ENCODE measurements at regions not wholly inside any gene's neighbourhood (a gene's known extent, or its start where the extent isn't known, plus 50 kb on each side); places are given as distances from the start of the nearest gene placed in this dataset.

- no peak for DNase-seq (ENCODE audit: low read depth in 3 of 3, low spot score in 1 of 3)
Observed at GRCh38 chr2:199136242-199136641, 321.5 kb downstream of the SATB2 start.

DNA sequence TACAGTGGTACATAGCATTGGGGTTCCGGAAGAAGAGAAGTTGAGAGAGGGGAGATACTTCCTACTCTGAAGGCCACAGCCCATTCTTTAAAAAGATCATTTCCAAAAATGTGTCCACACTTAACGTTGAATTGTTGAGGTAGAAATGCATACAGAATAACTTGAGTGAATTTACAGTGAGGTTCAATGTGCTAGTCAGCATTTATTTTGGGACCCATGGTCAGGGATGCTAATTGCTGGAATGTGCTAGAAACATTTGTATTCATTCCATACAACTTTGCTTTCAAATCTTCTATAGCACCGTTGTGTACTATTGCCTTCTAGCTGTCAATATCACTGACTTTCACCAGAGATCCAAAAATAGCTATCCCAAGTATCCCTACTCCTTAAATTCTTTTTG lies 325.9 kb downstream of the SATB2 start:
- DNase-seq (ENCODE audit: low read depth in 3 of 3, low spot score in 1 of 3), result no peak

DNA sequence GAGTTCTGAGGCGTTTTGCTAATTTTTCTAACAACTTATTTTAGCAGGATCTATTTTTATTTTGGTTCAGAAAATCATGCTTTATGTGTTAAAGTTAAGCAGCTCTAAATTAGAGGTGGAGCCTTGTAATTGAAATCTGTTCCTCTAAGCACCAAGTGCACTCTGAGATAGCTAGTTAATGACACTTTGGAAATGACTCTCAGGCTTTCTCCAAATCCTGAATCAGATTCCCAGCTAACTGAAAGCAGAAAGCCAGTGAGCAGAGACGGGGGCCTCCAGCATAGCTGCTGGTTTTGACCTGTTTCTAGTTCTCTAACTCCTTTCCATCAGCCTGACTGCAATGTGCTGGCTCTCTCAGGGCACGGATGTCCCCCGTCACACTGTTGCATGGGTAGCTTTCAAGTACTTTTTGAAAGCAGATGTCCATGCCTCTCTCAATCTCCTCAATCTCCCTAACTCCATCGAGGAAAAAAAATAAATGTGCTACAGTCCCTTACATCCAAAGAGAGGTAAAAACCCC lies 326.5 kb downstream of the SATB2 start:
- DNase-seq (ENCODE audit: low read depth in 3 of 3, low spot score in 1 of 3), result no peak

GRCh38 chr2:199130501-199130900 lies 327.2 kb downstream of the SATB2 start:
- DNase-seq (ENCODE audit: low read depth in 3 of 3, low spot score in 1 of 3), result no peak

- no peak for DNase-seq (ENCODE audit: low read depth in 3 of 3, low spot score in 1 of 3)
Observed at GRCh38 chr2:199128476-199129229, 329.1 kb downstream of the SATB2 start.

DNA sequence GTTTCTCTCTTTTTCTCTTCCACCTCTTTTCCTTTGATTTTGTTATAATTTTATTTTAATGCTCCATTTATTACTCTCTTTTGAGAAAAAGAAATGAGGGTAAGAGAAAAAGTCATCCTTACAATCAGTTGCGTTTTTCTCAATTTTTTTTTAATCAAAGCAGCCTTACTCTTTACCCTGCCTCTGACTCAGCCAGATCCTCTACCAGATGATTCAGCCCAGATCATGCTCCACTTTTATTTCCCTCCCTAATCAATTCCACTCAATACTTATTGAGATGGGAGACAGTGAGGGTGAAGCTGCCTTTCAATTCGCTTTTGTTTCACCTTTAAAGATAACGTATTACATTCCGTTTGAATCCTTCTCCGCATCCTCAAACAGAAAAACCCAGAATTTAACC lies 337.9 kb downstream of the SATB2 start:
- DNase-seq (ENCODE audit: low read depth in 3 of 3, low spot score in 1 of 3), result no peak

GRCh38 chr2:199118673-199119112 lies 339.0 kb downstream of the SATB2 start:
- no peak for DNase-seq (ENCODE audit: low read depth in 3 of 3, low spot score in 1 of 3)

GRCh38 chr2:199115169-199115568 lies 342.6 kb downstream of the SATB2 start:
- DNase-seq (ENCODE audit: low read depth in 3 of 3, low spot score in 1 of 3), result no peak

DNA sequence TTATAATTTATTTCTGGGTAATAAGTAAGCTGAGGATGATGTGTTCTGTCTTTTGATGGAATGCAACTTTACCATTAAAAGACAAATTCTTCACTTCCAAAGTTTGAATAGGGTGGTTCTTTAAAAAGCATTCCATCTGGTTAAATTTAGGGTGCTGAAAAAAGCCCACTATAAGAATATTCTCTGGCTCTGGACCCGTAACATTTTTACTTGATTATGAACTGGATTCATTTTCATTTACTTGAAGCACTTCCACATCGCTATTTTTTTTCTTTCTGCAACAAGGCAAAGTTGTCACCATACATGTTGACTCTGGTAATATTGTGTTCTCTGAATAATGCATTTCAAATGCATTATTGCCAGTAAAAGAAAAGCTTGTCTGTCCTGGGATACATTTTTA lies 344.6 kb downstream of the SATB2 start:
- no peak for DNase-seq (ENCODE audit: low read depth in 3 of 3, low spot score in 1 of 3)

DNA sequence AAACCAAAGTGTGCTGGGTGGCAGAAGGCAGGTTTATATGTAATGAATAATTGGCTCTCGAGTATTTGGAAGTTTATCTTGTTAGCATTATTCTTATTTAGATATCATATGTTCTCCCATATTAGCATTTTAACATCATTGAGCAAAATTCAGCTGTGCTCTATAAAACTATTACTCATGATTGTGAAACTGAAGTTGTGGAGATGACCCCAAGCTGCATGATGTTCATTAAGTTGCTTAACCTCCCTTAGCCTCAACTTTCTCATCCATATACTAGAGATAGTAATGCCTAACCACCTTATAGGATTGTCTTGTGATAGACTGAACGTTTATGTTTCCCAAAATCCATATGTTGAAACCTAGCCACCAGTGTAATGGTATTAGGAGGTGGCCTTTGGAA lies 346.3 kb downstream of the SATB2 start:
- no peak for DNase-seq (ENCODE audit: low read depth in 3 of 3, low spot score in 1 of 3)

DNA sequence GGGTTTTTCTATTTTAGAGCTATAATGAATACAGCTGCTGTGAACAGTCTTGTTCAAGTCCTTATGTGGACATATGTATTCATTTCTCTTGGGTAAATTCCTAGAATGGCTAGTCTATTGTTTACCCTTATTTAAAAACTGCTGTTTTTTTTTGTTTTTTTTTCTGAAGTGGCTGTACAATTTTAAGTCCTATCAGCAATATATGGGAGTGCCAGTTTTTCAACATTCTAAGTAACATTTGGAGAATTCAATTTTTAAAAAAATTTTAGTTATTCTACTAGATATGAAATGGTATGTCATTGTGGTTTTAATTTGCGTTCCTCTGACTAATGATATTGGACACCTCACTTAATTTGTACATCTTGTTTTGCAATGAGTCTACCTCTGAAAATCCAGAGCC lies 349.7 kb downstream of the SATB2 start:
- no peak for DNase-seq (ENCODE audit: low read depth in 3 of 3, low spot score in 1 of 3)

- DNase-seq (ENCODE audit: low read depth in 3 of 3, low spot score in 1 of 3), result no peak
Observed at GRCh38 chr2:199105826-199106225, 351.9 kb downstream of the SATB2 start.

DNA sequence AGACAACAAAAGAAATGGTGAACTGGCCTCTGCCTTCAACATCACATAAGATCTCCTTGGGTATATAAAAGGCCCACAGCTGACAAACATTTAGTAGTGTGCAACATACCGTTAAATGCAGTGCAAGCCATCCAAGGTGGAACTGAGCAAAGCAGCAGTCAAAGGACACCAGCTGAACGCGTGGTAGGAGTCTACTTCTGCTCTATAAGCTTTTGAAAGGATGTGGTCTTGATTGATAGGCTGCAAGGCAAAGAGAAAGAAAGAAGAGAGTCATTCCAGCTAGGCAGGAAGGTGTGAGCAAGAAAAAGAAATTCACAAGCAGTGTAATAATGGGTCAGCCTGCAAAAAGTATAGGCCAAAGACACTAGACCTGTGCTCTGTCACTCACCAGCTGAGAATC lies 356.3 kb downstream of the SATB2 start:
- no peak for DNase-seq (ENCODE audit: low read depth in 3 of 3, low spot score in 1 of 3)

- no peak for DNase-seq (ENCODE audit: low read depth in 3 of 3, low spot score in 1 of 3)
Observed at GRCh38 chr2:199100326-199101110, 357.2 kb downstream of the SATB2 start.

DNA sequence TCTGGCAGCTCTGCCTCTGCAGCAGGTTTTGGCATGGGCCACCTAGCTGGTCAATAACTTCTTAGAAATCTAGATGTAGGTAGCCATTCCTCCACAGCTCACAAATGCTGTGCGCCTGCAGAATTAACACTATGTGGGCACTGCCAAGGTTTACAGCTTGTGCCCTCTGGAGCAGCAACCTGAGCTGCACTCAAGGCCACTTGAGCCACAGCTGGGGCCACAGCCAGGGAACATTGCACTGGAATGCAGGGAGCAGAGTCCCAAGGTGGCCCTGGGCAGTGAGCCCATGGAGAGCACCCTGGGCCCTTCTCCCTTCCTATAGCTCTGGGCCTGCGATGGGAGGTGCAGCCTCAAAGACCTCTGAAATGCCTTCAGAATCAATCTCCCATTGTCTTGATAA lies 365.3 kb downstream of the SATB2 start:
- no peak for DNase-seq (ENCODE audit: low read depth in 3 of 3, low spot score in 1 of 3)

- no peak for DNase-seq (ENCODE audit: low read depth in 3 of 3, low spot score in 1 of 3)
Observed at GRCh38 chr2:199085261-199085660, 372.5 kb downstream of the SATB2 start.

GRCh38 chr2:199070322-199070949 lies 387.3 kb downstream of the SATB2 start:
- DNase-seq (ENCODE audit: low read depth in 3 of 3, low spot score in 1 of 3), result no peak

GRCh38 chr2:199064201-199064600 lies 393.5 kb downstream of the SATB2 start:
- DNase-seq (ENCODE audit: low read depth in 3 of 3, low spot score in 1 of 3), result no peak

DNA sequence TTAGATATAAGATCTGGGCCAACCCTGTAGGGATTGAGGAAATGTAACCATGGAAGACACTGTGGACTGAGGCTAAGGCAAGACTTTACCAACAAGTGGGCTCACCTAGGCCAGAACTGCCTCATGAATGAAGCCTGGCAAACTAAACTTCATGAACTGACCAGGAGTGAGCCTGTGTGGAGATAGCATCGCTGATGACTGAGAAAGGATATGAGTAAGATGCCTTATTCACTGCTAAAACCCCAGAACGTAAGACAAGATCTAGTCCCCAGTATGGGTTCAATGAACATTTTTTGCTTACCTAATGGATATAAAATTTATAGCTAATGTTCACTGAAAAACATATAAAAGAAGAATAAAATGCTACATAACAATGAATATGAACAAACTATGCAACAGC lies 399.8 kb downstream of the SATB2 start:
- DNase-seq (ENCODE audit: low read depth in 3 of 3, low spot score in 1 of 3), result no peak

DNA sequence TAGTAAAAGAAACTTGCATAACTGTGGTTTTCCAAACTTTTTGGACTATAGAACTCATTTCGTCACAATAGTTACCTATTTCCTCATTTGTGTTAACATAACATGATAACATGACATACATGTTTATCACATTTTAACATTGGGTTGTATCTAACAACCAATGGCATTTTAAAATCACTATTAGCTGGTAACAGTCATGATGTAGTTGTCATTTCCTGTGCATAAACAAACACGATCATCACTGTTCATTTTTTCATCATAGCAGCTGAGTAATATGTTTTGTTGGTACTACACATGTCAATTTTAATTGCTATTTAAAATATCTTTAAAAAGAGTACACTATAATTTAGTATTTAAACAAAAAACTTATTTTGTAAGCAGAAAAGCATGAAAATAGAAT lies 402.4 kb downstream of the SATB2 start:
- no peak for DNase-seq (ENCODE audit: low read depth in 3 of 3, low spot score in 1 of 3)

DNA sequence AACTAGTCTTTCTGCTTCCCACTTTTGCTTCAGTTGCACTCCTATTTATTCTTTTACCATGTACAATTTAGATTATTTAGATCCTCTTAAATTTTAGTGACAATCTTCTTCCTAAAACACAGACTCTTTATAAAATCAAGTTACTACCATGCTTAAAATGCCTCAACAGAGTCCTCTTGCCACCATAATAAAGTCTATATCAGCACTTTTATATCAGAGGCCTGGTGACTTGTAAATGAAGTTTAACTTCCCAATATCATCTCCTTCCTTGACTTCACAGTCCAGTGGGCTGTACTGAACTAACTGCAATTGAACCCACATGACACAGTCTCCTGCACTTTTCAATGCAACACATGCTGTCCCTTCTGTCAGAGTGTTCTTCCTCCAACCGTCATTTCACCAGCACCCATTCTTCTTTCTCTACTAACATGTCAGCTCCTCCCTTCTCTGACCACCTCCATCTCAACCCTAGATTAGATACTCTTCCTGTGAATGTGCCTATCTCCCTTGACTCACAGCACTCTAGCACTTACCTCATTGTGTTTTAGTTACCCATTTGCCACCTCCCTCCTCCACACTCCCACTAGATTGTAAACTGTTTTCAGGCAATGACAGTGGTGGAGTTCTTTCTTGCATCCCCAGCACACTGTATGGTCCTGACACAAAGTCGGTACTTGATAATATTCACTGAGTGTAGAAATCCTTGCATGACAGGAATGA lies 414.9 kb downstream of the SATB2 start:
- DNase-seq (ENCODE audit: low read depth in 3 of 3, low spot score in 1 of 3), result no peak

Data from stimulated activated CD4-positive, alpha-beta T cell treated with anti-CD3 and anti-CD28 coated beads, TNF-alpha, amount 100 ng/mL, for 1 hour (primary cell).